22Rv1 (cell line): ENCODE measurements at regions not wholly inside any gene's neighbourhood (a gene's known extent, or its start where the extent isn't known, plus 50 kb on each side); places are given as distances from the start of the nearest gene placed in this dataset.

Experiments
- ZFX ChIP-seq: fragments of 450-650 bp; IDR thresholded peaks from 2 replicates; pipeline ENCODE4 v1.6.1; 2017; ENCODE audit warnings: antibody characterized with exemption, borderline replicate concordance
- TF ChIP-seq, protein P1 (sequence below): fragments of 450-650 bp; IDR thresholded peaks from 2 replicates; pipeline ENCODE4 v1.5.1; 2017; ENCODE audit warnings: mild to moderate bottlenecking

DNA sequence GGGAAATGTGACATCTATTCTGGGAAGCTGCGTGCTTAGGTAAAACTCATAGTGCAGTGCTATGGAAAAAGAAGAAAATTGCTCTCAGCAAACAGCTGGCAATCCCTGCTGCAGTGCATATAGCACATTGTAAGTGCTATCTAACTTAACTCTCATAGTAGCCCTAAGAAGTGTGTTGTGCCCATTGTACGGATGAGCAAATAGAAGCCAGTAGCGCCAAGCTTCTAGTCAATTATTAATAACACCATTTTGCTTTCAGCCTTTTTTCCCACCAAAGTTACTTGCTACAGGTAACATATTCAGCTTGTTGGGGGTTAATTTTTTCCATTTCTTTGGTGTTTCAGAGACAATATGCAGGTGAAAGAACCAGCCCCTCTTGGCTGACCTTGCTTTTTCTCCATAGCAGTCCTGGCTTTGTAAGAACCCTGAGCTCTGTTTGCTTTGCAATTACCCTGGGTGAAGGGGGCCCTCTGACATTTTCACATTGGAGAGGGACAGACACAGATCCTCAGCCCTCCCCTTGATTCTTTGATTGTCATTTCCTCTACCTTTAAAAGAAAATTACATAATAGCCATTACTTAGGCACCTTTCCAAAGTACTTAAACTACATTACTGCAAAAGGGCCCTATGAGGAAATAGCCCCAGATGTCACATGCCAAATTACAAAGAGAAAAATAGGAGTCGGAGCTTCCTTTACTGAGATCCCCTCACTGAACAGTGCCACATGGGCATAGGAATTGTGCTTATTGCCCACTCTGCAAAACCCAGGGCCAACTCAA lies 576.2 kb upstream of the TBX3 start:
- TF ChIP-seq, protein P1, sequence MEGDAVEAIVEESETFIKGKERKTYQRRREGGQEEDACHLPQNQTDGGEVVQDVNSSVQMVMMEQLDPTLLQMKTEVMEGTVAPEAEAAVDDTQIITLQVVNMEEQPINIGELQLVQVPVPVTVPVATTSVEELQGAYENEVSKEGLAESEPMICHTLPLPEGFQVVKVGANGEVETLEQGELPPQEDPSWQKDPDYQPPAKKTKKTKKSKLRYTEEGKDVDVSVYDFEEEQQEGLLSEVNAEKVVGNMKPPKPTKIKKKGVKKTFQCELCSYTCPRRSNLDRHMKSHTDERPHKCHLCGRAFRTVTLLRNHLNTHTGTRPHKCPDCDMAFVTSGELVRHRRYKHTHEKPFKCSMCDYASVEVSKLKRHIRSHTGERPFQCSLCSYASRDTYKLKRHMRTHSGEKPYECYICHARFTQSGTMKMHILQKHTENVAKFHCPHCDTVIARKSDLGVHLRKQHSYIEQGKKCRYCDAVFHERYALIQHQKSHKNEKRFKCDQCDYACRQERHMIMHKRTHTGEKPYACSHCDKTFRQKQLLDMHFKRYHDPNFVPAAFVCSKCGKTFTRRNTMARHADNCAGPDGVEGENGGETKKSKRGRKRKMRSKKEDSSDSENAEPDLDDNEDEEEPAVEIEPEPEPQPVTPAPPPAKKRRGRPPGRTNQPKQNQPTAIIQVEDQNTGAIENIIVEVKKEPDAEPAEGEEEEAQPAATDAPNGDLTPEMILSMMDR = no peak
- TF ChIP-seq ZFX = no peak
